GM19240 (cell line): ENCODE measurements at regions not wholly inside any gene's neighbourhood (a gene's known extent, or its start where the extent isn't known, plus 50 kb on each side); places are given as distances from the start of the nearest gene placed in this dataset.
"Not testable (repeated sequence)": the region's sequence is repeated elsewhere in the genome, so short reads cannot be mapped to it uniquely, and the experiment has no call there.

ENCODE experiments used
- DNase-seq: peaks from one replicate; pipeline ENCODE4 v3.0.0; 2011; ENCODE audit warnings: low spot score; ENCODE audit not compliant: insufficient read length

- no peak for DNase-seq
Measured at GRCh38 chr4:75287738-75288517, 226.3 kb downstream of the RCHY1 start.

- no peak for DNase-seq
Measured at GRCh38 chr4:75285837-75286236, 228.4 kb downstream of the RCHY1 start.

GRCh38 chr4:75284831-75285230, 229.4 kb downstream of the RCHY1 start:
- no peak for DNase-seq

GRCh38 chr4:75280461-75280860, 233.7 kb downstream of the RCHY1 start:
- not testable (repeated sequence) for DNase-seq

- no peak for DNase-seq
Measured at GRCh38 chr4:75259306-75259705, 254.9 kb downstream of the RCHY1 start.

GRCh38 chr4:75255261-75255660, 258.9 kb downstream of the RCHY1 start:
- DNase-seq: no peak

- DNase-seq: no peak
Measured at GRCh38 chr4:75254745-75255144, 259.5 kb downstream of the RCHY1 start.

- DNase-seq: not testable (repeated sequence)
Measured at GRCh38 chr4:75253094-75253493, 261.1 kb downstream of the RCHY1 start.

GRCh38 chr4:75251547-75251946, 262.7 kb downstream of the RCHY1 start:
- DNase-seq: no peak

GRCh38 chr4:75249739-75250138, 264.5 kb downstream of the RCHY1 start:
- DNase-seq: no peak

GRCh38 chr4:75248770-75249407, 265.3 kb downstream of the RCHY1 start:
- no peak for DNase-seq

- no peak for DNase-seq
Measured at GRCh38 chr4:75244325-75244724, 269.9 kb downstream of the RCHY1 start.

- no peak for DNase-seq
Measured at GRCh38 chr4:75243570-75243969, 270.6 kb downstream of the RCHY1 start.

GRCh38 chr4:75235359-75235951, 278.7 kb downstream of the RCHY1 start:
- DNase-seq: peak; percentile 15

- DNase-seq: no peak
Measured at GRCh38 chr4:75232546-75232945, 281.7 kb downstream of the RCHY1 start.

GRCh38 chr4:75229806-75230570, 284.2 kb downstream of the RCHY1 start:
- no peak for DNase-seq

- DNase-seq: no peak
Measured at GRCh38 chr4:75213480-75213879, 280.6 kb downstream of the PARM1 start.

- DNase-seq: no peak
Measured at GRCh38 chr4:75211422-75211821, 278.5 kb downstream of the PARM1 start.

- no peak for DNase-seq
Measured at GRCh38 chr4:75207902-75208301, 275.0 kb downstream of the PARM1 start.

- DNase-seq: no peak
Measured at GRCh38 chr4:75195111-75195510, 262.2 kb downstream of the PARM1 start.

- no peak for DNase-seq
Measured at GRCh38 chr4:75194180-75194579, 261.3 kb downstream of the PARM1 start.

GRCh38 chr4:75192182-75192581, 259.3 kb downstream of the PARM1 start:
- DNase-seq: not testable (repeated sequence)
